Activated T-cell treated with anti-CD3 and anti-CD28 coated beads for 24 hours (primary cell): ENCODE measurements at regions not wholly inside any gene's neighbourhood (a gene's known extent, or its start where the extent isn't known, plus 50 kb on each side); places are given as distances from the start of the nearest gene placed in this dataset.
A peak's percentile ranks its signal among the peaks of the same experiment; 100 is the strongest.

ENCODE experiments used
- DNase-seq: peaks from one replicate; pipeline ENCODE4 v3.0.0-alpha.2; 2020; ENCODE audit warnings: low read depth

GRCh38 chr5:81856948-81857928 lies 106.3 kb upstream of the SSBP2 start:
- DNase-seq, result no peak

DNA sequence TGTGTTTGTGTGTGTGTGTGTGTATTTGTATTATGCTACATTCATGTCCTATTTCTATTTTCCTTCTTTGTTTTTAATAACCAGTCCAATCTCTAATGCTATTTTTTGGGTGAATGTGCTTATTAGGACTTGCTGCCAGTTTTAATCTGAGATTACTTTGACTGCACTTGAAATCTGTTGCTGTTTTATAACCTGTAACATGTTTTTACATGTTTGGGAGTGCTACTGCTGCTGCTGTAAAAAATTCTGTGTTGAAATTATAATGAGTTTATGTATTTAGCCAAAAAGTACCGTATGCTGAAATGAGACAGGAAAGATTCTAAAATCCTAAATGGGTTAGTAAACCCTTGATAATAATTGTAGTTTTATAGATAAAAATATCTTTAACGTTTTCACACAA lies 104.7 kb upstream of the SSBP2 start:
- no peak for DNase-seq

DNA sequence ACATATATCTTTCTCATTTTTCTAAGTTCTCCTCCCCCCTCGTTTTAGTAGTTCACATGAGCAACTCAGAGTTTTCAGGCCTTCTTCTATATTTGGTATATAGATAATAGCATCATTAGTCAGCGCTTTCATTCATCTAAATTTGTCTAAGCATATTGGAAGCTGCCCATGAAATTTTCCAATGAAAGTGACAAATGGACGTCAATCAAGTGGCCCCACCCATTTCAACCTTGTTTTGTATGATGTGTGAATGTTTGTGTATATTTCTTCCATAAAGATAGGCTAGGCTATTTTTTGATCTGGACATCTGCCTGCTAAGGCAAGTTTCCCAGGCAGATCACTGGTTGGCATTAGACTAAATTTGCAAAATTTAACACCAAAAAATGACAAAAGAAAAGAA lies 104.0 kb upstream of the SSBP2 start:
- DNase-seq, result no peak

GRCh38 chr5:81854485-81854884 lies 103.6 kb upstream of the SSBP2 start:
- no peak for DNase-seq

GRCh38 chr5:81853030-81853357 lies 102.1 kb upstream of the SSBP2 start:
- no peak for DNase-seq

GRCh38 chr5:81852291-81853029 lies 101.6 kb upstream of the SSBP2 start:
- DNase-seq, result no peak

DNA sequence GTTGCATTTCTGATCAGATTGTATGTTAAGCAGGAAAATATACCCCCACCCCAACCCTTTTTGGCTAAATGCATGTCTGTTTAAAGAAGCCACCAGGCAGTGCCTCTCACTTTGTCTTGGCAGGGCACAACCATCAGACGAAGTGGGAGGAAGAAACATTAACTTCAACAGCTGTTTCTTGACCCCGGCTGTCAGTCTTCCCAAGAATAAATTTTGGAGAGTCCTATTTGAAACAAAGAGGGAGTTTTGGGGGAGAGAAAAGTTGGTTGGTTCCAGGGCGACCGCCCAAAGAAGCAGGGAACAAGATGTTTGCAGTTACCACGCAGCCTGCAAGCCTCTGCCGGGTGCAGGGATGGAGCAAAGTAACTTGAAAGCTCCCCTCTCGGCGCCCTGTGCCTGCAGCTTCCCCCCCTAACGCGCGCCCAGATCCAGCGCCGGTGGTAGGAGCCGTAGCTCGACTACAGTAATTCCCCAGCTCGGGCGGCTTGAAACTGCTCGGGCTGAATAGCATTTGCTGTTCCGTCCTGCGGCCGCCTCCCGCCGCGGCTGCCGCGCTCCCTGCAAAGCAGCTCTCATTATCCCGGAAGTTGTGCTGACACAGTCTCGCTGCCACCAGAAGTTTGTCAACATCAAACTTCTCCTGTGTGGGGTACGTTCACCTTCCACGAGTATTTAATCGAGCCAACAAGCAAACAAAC lies 100.7 kb upstream of the SSBP2 start:
- peak; percentile 82 for DNase-seq

DNA sequence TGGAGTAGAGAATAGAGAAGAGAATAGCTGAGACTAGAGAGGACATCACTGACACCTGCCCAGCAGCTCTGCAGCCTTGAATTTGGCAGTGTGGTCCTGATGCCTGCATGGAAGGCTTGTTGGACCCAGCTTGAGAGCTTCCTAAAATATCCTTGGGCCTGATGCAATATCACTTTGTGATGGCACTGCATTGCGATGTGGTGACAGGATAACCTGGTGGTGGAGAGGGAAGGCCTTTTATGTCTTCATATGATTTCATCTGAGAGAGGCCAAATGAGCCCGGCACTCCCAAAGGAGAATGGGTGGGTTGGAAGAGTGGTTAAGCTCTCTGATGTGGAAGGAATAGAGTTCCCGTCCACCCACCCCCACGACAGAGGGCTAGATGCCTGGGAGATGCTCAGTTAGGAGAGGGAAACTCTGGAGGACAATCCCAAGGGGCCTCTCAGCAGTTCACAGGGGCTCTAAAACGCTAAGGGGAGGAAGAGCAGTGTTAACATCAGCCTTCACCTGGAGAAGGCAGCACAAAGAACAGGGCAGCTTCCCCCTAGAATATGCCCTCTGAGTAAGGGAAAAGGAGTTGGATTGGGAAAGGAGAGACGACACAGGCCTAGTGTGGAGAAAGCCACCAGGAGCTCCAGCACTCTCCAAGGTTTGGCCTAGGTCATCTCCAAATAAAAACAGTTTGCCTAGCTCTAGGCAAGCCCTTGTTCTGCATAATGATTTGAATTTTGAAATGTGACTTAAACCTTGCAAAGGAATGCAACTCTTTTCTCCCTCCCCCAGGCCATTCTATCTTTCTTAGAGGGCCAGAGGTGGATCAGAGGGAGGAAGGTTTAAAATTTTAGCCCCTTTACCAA lies 99.8 kb upstream of the SSBP2 start:
- DNase-seq, result no peak

DNA sequence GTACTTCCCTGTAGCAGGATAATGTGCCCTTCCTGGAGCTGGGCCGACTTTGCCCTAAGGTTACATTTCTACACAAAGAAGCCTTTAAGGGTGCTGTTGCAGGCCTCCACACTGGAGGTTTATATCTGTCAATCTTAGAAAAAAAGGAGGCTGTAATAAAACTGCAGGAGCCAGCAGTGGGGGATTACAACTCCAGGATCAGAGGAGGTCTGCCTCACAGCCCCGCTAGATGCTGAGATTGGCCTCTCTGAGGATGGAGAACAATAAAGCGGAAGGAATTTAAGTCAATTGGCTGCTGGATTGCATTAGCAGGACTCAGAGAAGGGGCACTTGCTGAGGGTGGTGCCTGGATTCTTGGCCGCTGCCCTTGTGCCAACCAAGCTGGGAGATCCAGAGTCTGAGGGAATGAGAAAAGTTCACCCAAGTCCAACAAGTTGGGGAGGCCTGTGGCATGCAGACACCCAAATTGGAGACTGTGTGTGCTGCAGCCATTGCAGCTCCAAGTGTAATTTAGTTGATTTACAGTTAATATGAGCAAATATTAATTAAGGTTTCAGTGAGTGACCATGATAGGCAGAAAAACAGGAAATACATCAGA lies 99.0 kb upstream of the SSBP2 start:
- no peak for DNase-seq

- no peak for DNase-seq
Measured at GRCh38 chr5:81848362-81848880, 97.5 kb upstream of the SSBP2 start.

DNA sequence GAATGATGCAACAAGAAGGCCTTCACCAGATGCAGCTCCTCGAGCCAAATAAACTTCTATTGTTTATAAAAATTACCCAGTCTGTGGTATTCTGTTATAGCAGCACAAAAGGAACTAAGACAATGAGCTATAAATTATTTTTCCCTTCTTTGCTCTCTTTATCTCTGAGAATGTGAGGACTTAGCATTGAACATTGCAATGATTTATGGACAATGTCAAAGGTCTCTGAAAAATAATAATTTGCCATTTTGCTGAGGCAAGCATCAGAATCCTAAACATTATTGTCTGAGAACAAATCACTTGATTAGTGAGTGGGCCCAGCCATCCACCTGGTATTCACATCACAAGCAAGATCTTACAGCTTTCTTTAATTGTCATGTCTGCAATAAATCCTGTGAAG lies 95.4 kb upstream of the SSBP2 start:
- DNase-seq, result no peak

GRCh38 chr5:81843845-81844244 lies 92.9 kb upstream of the SSBP2 start:
- no peak for DNase-seq

- no peak for DNase-seq
Measured at GRCh38 chr5:81842795-81843398, 92.0 kb upstream of the SSBP2 start.

DNA sequence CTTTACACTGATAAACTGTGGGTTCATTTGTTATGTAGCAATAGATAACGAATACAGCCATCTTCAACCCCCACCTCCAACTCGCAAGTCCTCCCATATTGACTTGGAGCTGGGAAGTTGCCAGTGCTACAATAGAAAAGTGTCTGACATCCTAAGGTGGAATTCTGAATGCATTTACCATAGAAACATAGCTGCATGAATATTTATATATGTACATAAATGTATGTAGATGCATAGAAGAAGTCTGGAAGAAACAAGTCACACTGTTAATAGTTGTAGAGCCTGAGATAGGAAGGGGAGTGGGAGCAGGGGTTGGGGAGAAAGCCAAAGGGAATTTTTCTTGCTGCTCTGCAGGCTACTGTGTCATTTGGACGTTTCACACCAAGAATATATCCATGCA lies 88.1 kb upstream of the SSBP2 start:
- DNase-seq, result no peak

DNA sequence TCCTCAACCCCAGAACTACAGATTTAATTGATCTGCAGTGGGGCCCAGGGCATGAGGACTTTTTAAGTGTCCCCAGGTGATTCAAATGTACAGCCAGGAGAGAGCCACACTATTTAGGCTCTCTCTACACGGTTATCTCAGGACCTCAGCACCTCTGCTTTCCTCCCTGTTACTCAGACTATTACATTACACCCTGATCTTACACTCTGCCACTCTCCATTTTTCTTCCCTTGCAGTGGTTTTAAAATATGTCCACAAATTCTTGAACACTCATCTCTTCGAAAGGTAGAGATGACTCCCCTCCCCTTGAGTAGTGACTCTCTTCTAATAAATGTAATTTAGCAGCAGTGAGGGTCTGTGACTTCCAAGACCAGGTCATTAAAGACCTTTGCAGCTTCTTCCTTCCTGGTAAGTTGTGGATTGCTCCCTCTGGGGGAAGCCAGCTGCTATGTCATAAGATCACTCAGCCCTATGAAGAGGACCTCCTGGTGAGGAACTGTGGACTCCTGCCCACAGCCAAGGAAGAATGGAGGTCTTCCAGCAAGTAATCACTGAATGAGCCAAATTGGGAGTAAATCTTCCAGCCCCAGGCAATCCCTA lies 87.5 kb upstream of the SSBP2 start:
- DNase-seq, result no peak

- DNase-seq, result no peak
Measured at GRCh38 chr5:81837667-81838306, 86.9 kb upstream of the SSBP2 start.

- DNase-seq, result no peak
Measured at GRCh38 chr5:81835814-81836367, 85.0 kb upstream of the SSBP2 start.

GRCh38 chr5:81834021-81834660 lies 83.2 kb upstream of the SSBP2 start:
- no peak for DNase-seq

DNA sequence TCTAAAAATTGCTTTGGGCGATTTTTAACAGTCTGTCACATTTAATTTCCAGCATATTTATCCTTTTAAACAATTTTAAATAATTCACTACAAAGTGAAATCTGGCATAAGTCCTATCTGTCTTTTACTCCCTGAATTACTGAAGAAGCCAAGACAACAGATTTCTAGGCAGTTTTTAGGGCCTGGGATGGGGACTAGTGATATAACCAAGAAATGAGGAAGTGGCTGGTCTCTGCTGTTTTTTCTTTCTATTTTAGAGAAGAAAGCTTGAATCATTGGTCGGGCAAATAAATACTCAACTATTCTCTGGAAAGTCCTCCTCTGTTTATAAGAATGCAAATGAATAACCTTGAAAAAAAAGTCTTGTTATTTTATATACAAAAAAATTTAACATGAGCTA lies 79.7 kb upstream of the SSBP2 start:
- DNase-seq, result no peak
